K562 (cell line): ENCODE measurements at regions not wholly inside any gene's neighbourhood (a gene's known extent, or its start where the extent isn't known, plus 50 kb on each side); places are given as distances from the start of the nearest gene placed in this dataset.

ENCODE experiments used
- ATAC-seq: fragments of 200-7000 bp; cut with Tn5 transposase; 3 replicates; pipeline ENCODE4 v1.9.1; 2020; ENCODE audit warnings: moderate library complexity
- BruUV-seq: library from RNA; stranded (reverse); fragments of 400-500 nt; replicated peaks from 2 replicates; lab custom pipeline; 2021; lab: Mats Ljungman, UMichigan
- CTCF ChIA-PET: fragments of 300-600 bp; formaldehyde crosslinking; extraction: SDS; loops from one replicate; lab custom pipeline; 2021; ENCODE audit warnings: low intra/inter-chr PET ratio; lab: Yijun Ruan, JAX
- POLR2A ChIA-PET: fragments of 300-600, 350-650 bp; sonication (Branson Sonifier 250); formaldehyde crosslinking; extraction: SDS; loops from one replicate; lab custom pipeline; 2021; ENCODE audit warnings: antibody characterized with exemption, inconsistent platforms; lab: Yijun Ruan, JAX
- DNase-seq, 4 experiments: peaks; one replicate each; pipeline versions ENCODE4 v3.0.0 to v3.0.0-alpha.2; 2011 to 2018; ENCODE audit warnings: low spot score in 3 of 4, mixed read lengths in 3 of 4; ENCODE audit errors: extremely low read depth in 1 of 4
- FAIRE-seq: peaks from 2 replicates; lab custom pipeline; 2011; peaks lifted over from hg19 to GRCh38; lab: Jason Lieb, UNC
- H2AFZ ChIP-seq: 2 replicates; pipeline ENCODE4 v1.6.0; 2011; ENCODE audit warnings: low read depth, low read length, control low read depth, inconsistent platforms
- H3K27ac ChIP-seq: fragments of 200-600 bp; 3 replicates; pipeline ENCODE4 v1.8.0; 2011; ENCODE audit warnings: low read depth, mild to moderate bottlenecking, control low read depth, inconsistent platforms, low read length, moderate library complexity, mixed read lengths; ENCODE audit errors: extremely low read depth
- H3K27me3 ChIP-seq, 2 experiments: fragments of 300-600 bp in 1 of 2; 2 replicates in 1 of 2; 3 replicates in 1 of 2; pipeline versions ENCODE4 v1.6.0 to v1.8.0; 2011; ENCODE audit warnings: inconsistent platforms in 2 of 2, low read length in 2 of 2, mild to moderate bottlenecking in 1 of 2, mixed read lengths in 1 of 2, moderate library complexity in 1 of 2; ENCODE audit not compliant: control insufficient read depth in 2 of 2, insufficient read depth in 2 of 2
- H3K36me3 ChIP-seq: fragments of 300-600 bp; 3 replicates; pipeline ENCODE4 v1.8.0; 2011; ENCODE audit warnings: mild to moderate bottlenecking, low read length, inconsistent platforms; ENCODE audit not compliant: control insufficient read depth, insufficient read depth
- H3K4me1 ChIP-seq, 2 experiments: fragments of 200-600 bp in 1 of 2; replicated peaks in 1 of 2; 2 replicates in 1 of 2; 3 replicates in 1 of 2; pipeline versions ENCODE4 v1.5.1 to v1.8.0; 2011; ENCODE audit warnings: inconsistent platforms in 2 of 2, low read length in 2 of 2, mild to moderate bottlenecking in 1 of 2, mixed read lengths in 1 of 2, moderate library complexity in 1 of 2; ENCODE audit not compliant: control insufficient read depth in 2 of 2, insufficient read depth in 2 of 2
- H3K4me2 ChIP-seq: 2 replicates; pipeline ENCODE4 v1.6.1; 2011; ENCODE audit warnings: low read length, control low read depth, inconsistent platforms, mixed read lengths; ENCODE audit not compliant: insufficient read depth
- H3K4me3 ChIP-seq: fragments of 200-600 bp; sonication (generic), shearing (Covaris generic); 2 replicates; pipeline ENCODE4 v1.5.1; 2016; ENCODE audit warnings: control low read depth, inconsistent platforms
- H3K79me2 ChIP-seq: fragments of 200-600 bp; 3 replicates; pipeline ENCODE4 v1.8.0; 2011; ENCODE audit warnings: low read length, inconsistent platforms; ENCODE audit not compliant: control insufficient read depth, insufficient read depth
- H3K9ac ChIP-seq, 2 experiments: 2 replicates each; pipeline versions ENCODE4 v1.6.0 to v1.6.1; 2011; ENCODE audit warnings: low read depth in 2 of 2, low read length in 2 of 2, control low read depth in 1 of 2, inconsistent platforms in 1 of 2, mild to moderate bottlenecking in 1 of 2, mixed read lengths in 1 of 2; ENCODE audit not compliant: insufficient read depth in 1 of 2
- H3K9me1 ChIP-seq: one replicate; pipeline ENCODE4 v1.6.0; 2011; ENCODE audit warnings: inconsistent platforms, mild to moderate bottlenecking, low read length, moderate library complexity; ENCODE audit not compliant: control insufficient read depth, insufficient read depth
- H3K9me3 ChIP-seq: replicated peaks from 2 replicates; pipeline ENCODE4 v1.5.1; 2011; ENCODE audit warnings: low read depth, low read length, inconsistent platforms; ENCODE audit not compliant: control insufficient read depth, insufficient read depth
- H4K20me1 ChIP-seq: replicated peaks from 2 replicates; pipeline ENCODE4 v1.6.1; 2011; ENCODE audit warnings: low read length, inconsistent platforms, mixed read lengths; ENCODE audit not compliant: control insufficient read depth, insufficient read depth
- BRCA1 ChIP-seq, 2 experiments: fragments of 450-650 bp in 1 of 2; sonication (generic) in 1 of 2; formaldehyde crosslinking in 1 of 2; IDR thresholded peaks; 2 replicates each; pipeline versions ENCODE4 v1.5.0 to v1.6.1; 2017 to 2020; ENCODE audit warnings: mild to moderate bottlenecking in 1 of 2, missing genetic modification reagents in 1 of 2
- CBX3 ChIP-seq, 2 experiments: IDR thresholded peaks; 1 replicate in 1 of 2; 2 replicates in 1 of 2; pipeline ENCODE4 v1.6.1; 2012; ENCODE audit warnings: inconsistent platforms in 2 of 2, low read length in 2 of 2, borderline replicate concordance in 1 of 2, control low read depth in 1 of 2
- GTF2A2 ChIP-seq: IDR thresholded peaks from 2 replicates; pipeline ENCODE4 v1.6.1; 2016; ENCODE audit warnings: mild to moderate bottlenecking, missing genetic modification characterization, missing compliant biosample characterization
- HNRNPK ChIP-seq: fragments of 200-400 bp; formaldehyde crosslinking; IDR thresholded peaks from one replicate; pipeline ENCODE4 v1.6.1; 2018; ENCODE audit warnings: mild to moderate bottlenecking, low read depth, low read length; ENCODE audit not compliant: poor library complexity, severe bottlenecking
- MAFG ChIP-seq: fragments of 450-650 bp; conservative IDR thresholded peaks from 2 replicates; pipeline ENCODE4 v1.6.1; 2016; ENCODE audit warnings: missing genetic modification characterization, missing compliant biosample characterization
- MBD1 ChIP-seq: fragments of 250-450 bp; sonication (Bioruptor Pico); IDR thresholded peaks from 2 replicates; pipeline ENCODE4 v1.8.0; 2022; ENCODE audit warnings: inconsistent platforms
- NCOA4 ChIP-seq: fragments of 450-650 bp; IDR thresholded peaks from 2 replicates; pipeline ENCODE4 v1.6.1; 2018; ENCODE audit warnings: mild to moderate bottlenecking; ENCODE audit not compliant: partially characterized antibody
- NFIX ChIP-seq: fragments of 250-450 bp; sonication (Bioruptor Pico); IDR thresholded peaks from 2 replicates; pipeline ENCODE4 v1.4.0; 2020; ENCODE audit warnings: low read depth, mild to moderate bottlenecking, moderate library complexity
- NUFIP1 ChIP-seq: fragments of 450-650 bp; IDR thresholded peaks from 2 replicates; pipeline ENCODE4 v1.6.1; 2018; ENCODE audit not compliant: partially characterized antibody
- PKNOX1 ChIP-seq: fragments of 450-650 bp; IDR thresholded peaks from 2 replicates; pipeline ENCODE4 v1.6.1; 2016
- STAT5B ChIP-seq: fragments of 250-450 bp; sonication (Bioruptor Pico); IDR thresholded peaks from 2 replicates; pipeline ENCODE4 v1.8.0; 2021; ENCODE audit warnings: mild to moderate bottlenecking, inconsistent platforms
- USF2 ChIP-seq: sonication (generic); formaldehyde crosslinking; IDR thresholded peaks from 2 replicates; pipeline ENCODE4 v1.5.0; 2020; ENCODE audit warnings: missing genetic modification reagents
- ZNF263 ChIP-seq: sonication (generic); formaldehyde crosslinking; IDR thresholded peaks from 2 replicates; pipeline ENCODE4 v1.8.0; 2022; ENCODE audit warnings: mild to moderate bottlenecking, missing genetic modification reagents, borderline replicate concordance
- ZNF445 ChIP-seq: fragments of 250-450 bp; sonication (Bioruptor Pico); IDR thresholded peaks from 2 replicates; pipeline ENCODE4 v1.4.0; 2020; ENCODE audit warnings: low read depth, mild to moderate bottlenecking, moderate library complexity
- ZNF609 ChIP-seq: sonication (generic); formaldehyde crosslinking; IDR thresholded peaks from 2 replicates; pipeline ENCODE4 v1.8.1; 2023; ENCODE audit warnings: missing genetic modification reagents, mild to moderate bottlenecking, borderline replicate concordance
- WGBS: fragments of 100-300 bp; shearing (Covaris generic); methylation state at CpG from one replicate; pipeline ENCODE4 v1.1.6; 2016; ENCODE audit warnings: low coverage, mixed read lengths; ENCODE audit not compliant: insufficient coverage; ENCODE audit errors: missing lambda C conversion rate; 5-methylcytosine and 5-hydroxymethylcytosine counted together
- in situ Hi-C: fragments of 300-500 bp; cut with MboI; formaldehyde crosslinking; loops from 4 replicates; pipeline ENCODE4 v1.15.0; 2018; ENCODE audit warnings: inconsistent platforms, mixed read lengths
- intact Hi-C: fragments of 100-400 bp; cut with micrococcal nuclease; formaldehyde crosslinking; loops from 2 replicates; pipeline ENCODE4 v1.14.2; 2022

GRCh38 chr2:236341721-236342120, 77.5 kb upstream of the ASB18 start:
- Histone ChIP-seq H4K20me1 (no peaks in the 10 kb centered on the region), H3K27me3 (peaks cover 0 to 33% of the 10 kb centered on the region in 2 experiments; a peak in 2 of 5 replicates), H3K4me2 (no peak overlapping the region), H3K9me1 (no peaks in the 10 kb centered on the region), H3K36me3 (no peaks in the 10 kb centered on the region), H3K9me3 (no peaks in the 10 kb centered on the region), H3K9ac (no peak overlapping the region), H3K4me3 (no peak overlapping the region), H3K79me2 (no peaks in the 10 kb centered on the region), H3K4me1 (no peaks in the 10 kb centered on the region), H3K27ac (no peak overlapping the region), H2AFZ (no peak overlapping the region)
- ATAC-seq (no peak), DNase-seq (no peak), FAIRE-seq (no peak)
- 1% methylated on average over 12 of the region's 14 CpGs for WGBS
- no TSS peak for BruUV-seq
- CTCF ChIA-PET = no interaction called here
- in situ Hi-C loops (loop anchor here (10.0 kb wide), 1 partner anchor 713 kb away; no protein-coding TSS in a partner anchor), intact Hi-C loops (no loop called here)
- POLR2A ChIA-PET = no interaction called here
- no peak for TF ChIP-seq MAFG (tag)
- TF ChIP-seq NFIX = no peak
- no peak for TF ChIP-seq HNRNPK
- no peak for TF ChIP-seq CBX3 (IDR thresholded peaks at IDR 0.05; ENCODE audit: borderline replicate concordance in 1 of 2, low read length in 2 of 2)
- no peak for TF ChIP-seq BRCA1 (IDR thresholded peaks at IDR 0.05)
- TF ChIP-seq BRCA1 (CRISPR knock-in tag; IDR thresholded peaks at IDR 0.05) = no peak
- TF ChIP-seq ZNF445 (CRISPR knock-in tag) = no peak
- no peak for TF ChIP-seq GTF2A2 (tag)
- no peak for TF ChIP-seq PKNOX1
- no peak for TF ChIP-seq NUFIP1
- TF ChIP-seq USF2 (CRISPR knock-in tag) = no peak
- TF ChIP-seq STAT5B (CRISPR knock-in tag) = no peak
- TF ChIP-seq ZNF263 = no peak
- no peak for TF ChIP-seq NCOA4
- TF ChIP-seq ZNF609 (CRISPR knock-in tag) = no peak
- no peak for TF ChIP-seq MBD1 (CRISPR knock-in tag)
